ENCODE measurements at regions not wholly inside any gene's neighbourhood (a gene's known extent, or its start where the extent isn't known, plus 50 kb on each side); places are given as distances from the start of the nearest gene placed in this dataset.

- TF ChIP-seq ZFP3 (CRISPR knock-in tag; IDR thresholded peaks at IDR 0.05) (no peak), GLIS3 (CRISPR knock-in tag; IDR thresholded peaks at IDR 0.05) (no peak), POU6F1 (CRISPR knock-in tag; IDR thresholded peaks at IDR 0.05; ENCODE audit: borderline replicate concordance, low read depth) (no peak), CREB5 (CRISPR knock-in tag; IDR thresholded peaks at IDR 0.05; ENCODE audit: low read depth) (no peak), TOX (CRISPR knock-in tag; IDR thresholded peaks at IDR 0.05; ENCODE audit: borderline replicate concordance) (no peak)
Measured at GRCh38 chr5:115431116-115431515, 113.5 kb downstream of the FEM1C start.

GRCh38 chr5:115430374-115430773 is 114.2 kb downstream of the FEM1C start:
- no peak for ATAC-seq
- TF ChIP-seq ISL1 (CRISPR knock-in tag; IDR thresholded peaks at IDR 0.05) (no peak), CREB5 (CRISPR knock-in tag; IDR thresholded peaks at IDR 0.05; ENCODE audit: low read depth) (no peak), ARNTL (CRISPR knock-in tag; IDR thresholded peaks at IDR 0.05; ENCODE audit: borderline replicate concordance, low read depth) (no peak), GLIS3 (CRISPR knock-in tag; IDR thresholded peaks at IDR 0.05) (no peak), OSR1 (CRISPR knock-in tag; IDR thresholded peaks at IDR 0.05) (no peak), TOX (CRISPR knock-in tag; IDR thresholded peaks at IDR 0.05; ENCODE audit: borderline replicate concordance) (no peak)

More at GRCh38 chr5:115431116-115431515, 113.5 kb downstream of the FEM1C start:
- no peak for ATAC-seq

GRCh38 chr5:115429345-115429940 is 115.1 kb downstream of the FEM1C start:
- ATAC-seq, result no peak
- TF ChIP-seq TCF4 (CRISPR knock-in tag; IDR thresholded peaks at IDR 0.05; ENCODE audit: borderline replicate concordance), result no peak
- TF ChIP-seq CSDC2 (CRISPR knock-in tag; IDR thresholded peaks at IDR 0.05), result no peak
- no peak for TF ChIP-seq ARNTL (CRISPR knock-in tag; IDR thresholded peaks at IDR 0.05; ENCODE audit: borderline replicate concordance, low read depth)
- TF ChIP-seq ZNF8 (CRISPR knock-in tag; IDR thresholded peaks at IDR 0.05), result no peak
- no peak for TF ChIP-seq POU6F1 (CRISPR knock-in tag; IDR thresholded peaks at IDR 0.05; ENCODE audit: borderline replicate concordance, low read depth)
- no peak for TF ChIP-seq ZC3H10 (CRISPR knock-in tag; IDR thresholded peaks at IDR 0.05)
- TF ChIP-seq OSR1 (CRISPR knock-in tag; IDR thresholded peaks at IDR 0.05), result no peak
- TF ChIP-seq GLIS3 (CRISPR knock-in tag; IDR thresholded peaks at IDR 0.05), result no peak
- TF ChIP-seq RARB (CRISPR knock-in tag; IDR thresholded peaks at IDR 0.05), result no peak
- TF ChIP-seq SNAI2 (CRISPR knock-in tag; IDR thresholded peaks at IDR 0.05), result no peak
- TF ChIP-seq BACH2 (CRISPR knock-in tag; IDR thresholded peaks at IDR 0.05; ENCODE audit: borderline replicate concordance), result no peak
- no peak for TF ChIP-seq ZFP3 (CRISPR knock-in tag; IDR thresholded peaks at IDR 0.05)
- no peak for TF ChIP-seq CSRNP3 (CRISPR knock-in tag; IDR thresholded peaks at IDR 0.05)
- no peak for TF ChIP-seq ZNF565 (CRISPR knock-in tag; conservative IDR thresholded peaks at IDR 0.05; ENCODE audit: low read depth)
- TF ChIP-seq CREB5 (CRISPR knock-in tag; IDR thresholded peaks at IDR 0.05; ENCODE audit: low read depth), result no peak
- no peak for TF ChIP-seq PPARA (CRISPR knock-in tag; IDR thresholded peaks at IDR 0.05; ENCODE audit: borderline replicate concordance)

GRCh38 chr5:115428676-115429075 is 115.9 kb downstream of the FEM1C start:
- ATAC-seq, result no peak
- no peak for TF ChIP-seq ZFP30 (CRISPR knock-in tag; IDR thresholded peaks at IDR 0.05)
- no peak for TF ChIP-seq BACH2 (CRISPR knock-in tag; IDR thresholded peaks at IDR 0.05; ENCODE audit: borderline replicate concordance)
- no peak for TF ChIP-seq OSR1 (CRISPR knock-in tag; IDR thresholded peaks at IDR 0.05)
- no peak for TF ChIP-seq ISL1 (CRISPR knock-in tag; IDR thresholded peaks at IDR 0.05)
- no peak for TF ChIP-seq TOX (CRISPR knock-in tag; IDR thresholded peaks at IDR 0.05; ENCODE audit: borderline replicate concordance)
- TF ChIP-seq ZC3H10 (CRISPR knock-in tag; IDR thresholded peaks at IDR 0.05), result no peak
- TF ChIP-seq ARNTL (CRISPR knock-in tag; IDR thresholded peaks at IDR 0.05; ENCODE audit: borderline replicate concordance, low read depth), result no peak
- no peak for TF ChIP-seq ZNF70 (CRISPR knock-in tag; IDR thresholded peaks at IDR 0.05)
- no peak for TF ChIP-seq RARB (CRISPR knock-in tag; IDR thresholded peaks at IDR 0.05)
- no peak for TF ChIP-seq CREB5 (CRISPR knock-in tag; IDR thresholded peaks at IDR 0.05; ENCODE audit: low read depth)
